Stimulated activated CD8-positive, alpha-beta memory T cell treated with anti-CD3 and anti-CD28 coated beads, Interleukin-2, amount 100 ng/mL, for 1 hour (primary cell): ENCODE measurements at regions not wholly inside any gene's neighbourhood (a gene's known extent, or its start where the extent isn't known, plus 50 kb on each side); places are given as distances from the start of the nearest gene placed in this dataset.
"Not testable (repeated sequence)": the region's sequence is repeated elsewhere in the genome, so short reads cannot be mapped to it uniquely, and the experiment has no call there.

Experiments
- DNase-seq, 2 donors: peaks; one replicate each; pipeline ENCODE4 v3.0.0-alpha.2; 2020; ENCODE audit warnings: low read depth in 2 of 2

DNA sequence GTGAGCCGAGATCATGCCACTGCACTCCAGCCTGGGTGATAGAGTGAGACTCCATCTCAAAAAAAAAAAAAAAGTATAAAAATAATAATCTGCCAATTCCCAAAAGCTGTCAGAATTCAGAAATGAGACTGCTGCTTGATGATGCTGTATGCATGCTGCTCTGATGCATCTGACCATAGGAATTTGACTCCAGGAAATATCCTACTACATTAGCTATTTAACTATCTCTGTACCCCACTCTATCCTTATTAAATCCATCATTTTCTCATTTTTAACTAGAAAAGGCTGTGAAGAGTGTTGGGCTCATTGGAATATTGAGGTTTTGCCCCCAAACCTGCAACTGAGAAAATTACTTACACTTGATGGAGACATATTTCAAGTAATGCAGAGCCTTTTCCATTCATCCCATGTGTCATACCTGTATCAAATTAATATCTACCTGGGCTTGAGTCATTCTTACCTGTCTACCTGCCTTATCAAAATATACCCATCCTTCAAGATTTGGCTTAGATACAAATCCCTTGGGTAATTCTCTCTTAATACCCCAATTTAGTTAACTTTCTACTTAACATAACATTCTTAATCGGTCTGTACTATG is 135.2 kb upstream of the PREP start:
- DNase-seq: no peak

DNA sequence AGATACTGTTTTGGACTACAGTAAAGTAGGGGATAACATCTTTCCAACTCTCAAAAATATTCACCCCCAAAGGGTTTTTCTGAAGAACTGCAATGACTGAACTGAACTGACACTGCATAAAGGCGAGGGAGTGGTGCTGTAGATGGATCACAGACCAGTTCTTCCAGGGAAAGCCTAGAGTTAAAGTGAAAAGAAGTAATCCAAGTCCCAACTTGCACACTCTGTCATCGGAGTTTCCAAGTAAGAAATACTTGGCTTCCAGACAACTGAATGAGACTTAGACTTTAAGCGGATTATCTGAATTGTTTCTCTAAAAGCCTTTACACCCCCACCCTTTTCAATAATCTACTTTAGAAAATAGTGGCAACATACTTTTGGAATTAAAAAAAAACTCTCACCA is 134.1 kb upstream of the PREP start:
- DNase-seq: no peak

- no peak for DNase-seq
Observed at GRCh38 chr6:105533301-105533700, 130.4 kb upstream of the PREP start.

DNA sequence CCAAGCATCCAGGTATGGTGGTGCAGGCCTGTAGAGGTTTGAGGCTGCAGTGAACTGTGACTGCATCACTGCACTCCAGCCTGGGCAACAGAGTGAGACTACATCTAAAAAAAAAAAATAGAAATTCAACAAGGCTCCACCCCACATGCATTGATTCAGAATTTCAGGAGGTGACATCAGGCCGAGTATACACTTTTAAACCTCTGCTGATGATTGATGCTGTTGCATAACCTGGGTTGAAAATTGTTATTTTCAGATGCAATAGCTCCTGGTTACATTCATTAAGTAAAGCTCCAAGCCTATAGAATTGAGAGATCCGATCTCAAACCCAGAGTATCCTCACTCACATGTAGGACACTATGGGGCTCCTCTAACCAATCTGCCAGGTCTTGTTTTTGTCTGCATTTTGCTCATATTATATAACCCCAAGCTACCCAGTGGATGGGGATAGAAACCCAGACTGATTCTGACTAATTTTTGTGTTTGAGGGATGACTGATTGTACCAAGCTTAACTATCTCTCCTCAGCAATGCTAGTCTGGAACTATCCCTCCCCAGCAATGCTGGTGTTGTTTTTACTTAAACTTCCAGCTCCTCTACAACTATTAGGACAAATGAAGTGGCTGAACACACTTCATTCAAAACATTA is 123.5 kb upstream of the PREP start:
- DNase-seq: no peak

DNA sequence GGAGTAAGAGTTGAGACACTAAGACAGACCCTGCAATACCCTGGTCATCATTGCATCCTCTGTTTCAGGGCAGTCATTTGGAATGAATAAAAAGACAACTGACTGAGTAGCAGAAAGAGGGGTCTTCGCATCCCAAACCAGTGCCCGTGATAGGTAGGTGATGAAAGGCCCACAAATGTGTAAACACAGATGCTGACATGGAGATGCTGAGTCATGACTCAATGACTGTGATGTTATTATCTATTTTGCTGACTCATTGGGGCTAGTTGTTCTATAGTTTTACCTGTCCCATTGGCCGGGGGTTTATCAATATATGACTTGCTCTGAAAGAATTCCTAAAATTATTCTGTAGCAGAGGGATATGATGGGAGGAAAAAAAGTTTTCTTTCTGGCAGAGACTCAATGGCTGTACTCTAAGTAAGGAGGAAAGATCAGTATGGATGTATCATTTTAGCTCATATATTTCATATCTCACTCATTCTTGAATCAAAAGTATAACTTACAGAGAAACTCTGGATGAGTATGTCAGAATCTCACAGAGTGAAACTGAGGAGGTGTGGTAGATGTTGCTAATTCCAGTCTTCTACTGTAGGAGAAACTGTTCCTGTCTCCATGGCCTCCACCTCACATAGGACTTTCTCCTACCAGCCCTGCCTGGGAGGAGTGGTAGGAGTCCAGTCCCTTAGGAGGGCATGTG is 119.9 kb upstream of the PREP start:
- no peak for DNase-seq

- no peak for DNase-seq
Observed at GRCh38 chr6:105519954-105520353, 117.1 kb upstream of the PREP start.

DNA sequence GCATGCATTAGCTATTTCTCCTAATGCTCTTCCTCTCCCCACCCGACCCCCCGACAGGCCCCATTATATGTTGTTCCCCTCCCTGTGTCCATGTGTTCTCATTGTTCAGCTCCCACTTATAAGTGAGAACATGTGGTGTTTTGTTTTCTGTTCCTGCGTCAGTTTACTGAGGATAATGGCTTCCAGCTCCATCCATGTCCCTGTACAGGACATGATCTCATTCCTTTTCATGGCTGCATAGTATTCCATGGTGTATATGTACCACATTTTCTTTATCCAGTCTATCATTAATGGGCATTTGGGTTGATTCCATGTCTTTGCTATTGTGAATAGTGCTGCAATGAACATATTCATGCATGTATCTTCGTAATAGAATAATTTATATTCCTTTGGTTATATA is 116.1 kb upstream of the PREP start:
- DNase-seq: not testable (repeated sequence)

GRCh38 chr6:105515054-105515453 is 112.2 kb upstream of the PREP start:
- DNase-seq: no peak

GRCh38 chr6:105514306-105514705 is 111.4 kb upstream of the PREP start:
- no peak for DNase-seq

DNA sequence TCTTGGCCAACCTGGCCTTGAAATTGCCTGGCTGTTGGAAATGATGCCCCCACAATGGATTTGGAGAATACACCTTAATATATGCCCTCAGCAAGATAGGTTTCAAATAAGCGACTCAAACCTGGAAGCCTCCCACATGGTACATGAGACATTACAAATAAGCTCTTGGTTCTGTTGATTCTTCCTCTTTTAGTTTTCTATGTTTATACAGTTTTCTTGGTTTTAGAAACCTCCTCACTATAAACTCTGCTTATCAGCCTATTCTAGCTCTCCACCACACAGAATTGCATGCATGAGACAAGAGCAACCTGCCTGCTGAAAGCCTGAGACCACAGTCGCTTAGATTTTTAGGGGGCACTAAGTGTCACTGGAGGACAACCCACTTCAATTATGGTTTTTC is 108.8 kb upstream of the PREP start:
- DNase-seq: no peak

GRCh38 chr6:105510746-105511145 is 107.9 kb upstream of the PREP start:
- no peak for DNase-seq

- DNase-seq: no peak
Observed at GRCh38 chr6:105509506-105510331, 106.8 kb upstream of the PREP start.

DNA sequence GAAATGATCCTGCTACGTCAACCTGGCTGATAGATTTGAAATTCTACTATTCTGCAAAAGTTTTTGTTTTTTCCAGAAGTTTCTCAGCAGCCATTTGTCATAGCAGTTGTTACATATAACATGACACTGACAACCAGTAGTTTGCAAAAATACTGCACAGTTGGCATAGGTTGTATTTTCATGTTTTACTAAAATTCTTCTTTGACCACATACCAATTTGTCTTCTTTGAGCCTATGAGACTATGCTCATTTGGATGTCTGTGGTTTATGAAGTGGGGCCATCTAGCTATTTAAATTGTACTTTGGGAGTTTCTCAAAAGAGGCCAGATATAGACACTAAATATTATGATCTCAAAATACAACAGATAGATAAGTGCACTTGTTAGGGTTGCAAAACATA is 104.9 kb upstream of the PREP start:
- DNase-seq: no peak

- no peak for DNase-seq
Observed at GRCh38 chr6:105504706-105505105, 101.8 kb upstream of the PREP start.

GRCh38 chr6:105503641-105504040 is 100.8 kb upstream of the PREP start:
- no peak for DNase-seq

DNA sequence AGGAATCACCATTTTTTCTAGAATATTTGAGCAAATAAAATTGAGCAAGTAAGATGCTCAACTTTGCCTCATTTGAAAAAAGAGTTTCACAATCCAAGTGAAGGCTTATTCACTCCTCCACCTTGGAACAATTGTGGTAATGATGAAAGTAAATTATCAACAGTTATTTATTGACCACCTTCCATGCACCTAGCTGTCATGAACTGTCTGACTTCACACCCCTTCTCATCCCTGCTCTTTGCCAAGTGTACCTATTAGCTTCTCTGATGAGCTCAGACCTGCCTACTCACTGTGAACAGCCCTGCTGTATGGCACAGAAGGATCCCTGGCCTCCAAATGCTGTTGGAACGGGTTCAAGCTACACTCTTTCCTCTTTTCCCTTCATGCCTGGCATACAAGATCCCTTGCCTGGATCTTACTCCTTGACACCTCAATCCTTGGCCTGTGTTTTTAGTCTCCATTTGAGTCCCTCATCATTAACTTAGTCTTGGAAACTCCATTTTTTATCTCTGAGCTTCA is 99.0 kb upstream of the PREP start:
- no peak for DNase-seq

GRCh38 chr6:105501246-105501645 is 98.4 kb upstream of the PREP start:
- no peak for DNase-seq

- no peak for DNase-seq
Observed at GRCh38 chr6:105500693-105501092, 97.8 kb upstream of the PREP start.

DNA sequence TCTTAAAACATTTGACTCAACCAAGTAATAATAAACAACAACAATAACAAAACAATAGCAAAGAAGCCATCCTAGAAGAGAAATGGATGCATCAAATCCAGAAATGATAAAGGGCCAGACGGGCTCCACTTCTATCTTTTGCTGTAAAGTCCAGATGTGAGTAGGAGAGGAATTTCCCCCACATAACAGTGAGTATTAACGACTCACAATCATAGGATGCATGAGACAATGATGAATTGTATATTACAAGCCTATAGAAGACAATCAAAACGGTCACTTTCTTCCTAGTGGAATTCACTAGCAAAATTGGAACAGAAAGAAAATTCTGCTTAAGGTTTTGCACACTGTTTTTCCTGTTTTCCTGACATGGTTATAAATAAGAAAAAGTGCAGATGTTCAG is 97.0 kb upstream of the PREP start:
- no peak for DNase-seq

DNA sequence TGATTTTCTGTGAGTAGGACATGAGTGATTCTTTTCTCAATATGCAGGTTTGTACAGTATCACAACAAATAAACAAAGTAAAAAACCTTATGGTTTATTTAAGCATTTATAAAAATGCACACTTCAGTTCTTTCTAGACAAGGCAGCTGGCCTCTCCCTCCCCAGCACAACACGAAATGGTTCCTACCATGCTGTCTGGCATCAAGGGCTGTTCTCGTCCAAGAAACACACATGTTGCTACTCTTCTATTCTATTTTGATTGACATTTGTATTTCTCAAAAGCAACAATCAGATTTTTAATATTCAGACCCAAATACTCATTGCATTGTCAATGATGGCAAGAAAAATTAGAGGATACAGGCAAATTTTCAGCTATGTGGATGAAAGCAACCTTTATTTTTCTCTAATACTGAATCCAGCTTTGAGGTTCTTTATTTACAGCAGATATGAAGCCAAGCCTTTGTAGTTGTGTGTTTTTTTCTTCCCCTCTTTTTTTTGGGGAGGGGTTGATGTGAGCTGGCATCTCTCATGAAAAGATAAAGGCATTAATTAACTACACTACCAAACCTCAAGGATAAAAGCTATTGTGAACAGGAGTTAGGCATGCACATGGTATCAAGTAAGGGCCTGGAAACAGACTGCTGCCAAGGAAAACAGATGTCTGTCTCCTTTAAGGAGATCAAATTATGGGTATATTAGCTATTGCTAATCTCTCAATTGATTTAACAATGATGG is 96.4 kb upstream of the PREP start:
- DNase-seq: no peak

GRCh38 chr6:105497549-105497948 is 94.7 kb upstream of the PREP start:
- DNase-seq: no peak

DNA sequence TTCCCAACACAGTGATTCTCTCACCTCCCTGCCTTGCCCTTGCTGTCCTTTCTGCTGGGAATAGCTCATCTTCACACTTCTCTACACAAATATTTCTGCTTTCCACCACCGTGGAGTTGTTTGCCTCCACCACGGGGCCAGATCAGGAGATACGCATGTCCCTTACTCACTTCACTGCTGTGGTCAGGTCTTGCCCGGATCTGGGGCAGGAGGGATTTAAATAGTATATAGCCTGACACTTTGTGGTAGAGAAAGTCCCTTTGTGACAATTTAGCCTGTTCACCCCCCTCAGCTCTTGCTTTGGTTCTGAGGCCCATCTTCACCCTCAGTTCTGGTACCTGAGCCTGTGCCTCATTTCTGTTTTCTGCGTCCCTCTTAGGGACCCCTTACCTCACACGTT is 92.6 kb upstream of the PREP start:
- DNase-seq: no peak
